Esophagus muscularis mucosa (tissue), 3 donors: ENCODE measurements at regions not wholly inside any gene's neighbourhood (a gene's known extent, or its start where the extent isn't known, plus 50 kb on each side); places are given as distances from the start of the nearest gene placed in this dataset.

Source experiments
- POLR2A ChIP-seq: fragments of 450-650 bp; IDR thresholded peaks from one replicate; pipeline ENCODE4 v1.6.1; 2017; ENCODE audit warnings: antibody characterized with exemption, moderate library complexity, mild to moderate bottlenecking, low read depth
- TF ChIP-seq, protein P1 (sequence below), 3 experiments: fragments of 200-600 bp in 2 of 3; fragments of 450-650 bp in 1 of 3; sonication (generic) in 2 of 3; IDR thresholded peaks; one replicate each; pipeline ENCODE4 v1.5.1; 2017 to 2019; ENCODE audit warnings: antibody characterized with exemption in 3 of 3, mild to moderate bottlenecking in 2 of 3, moderate library complexity in 1 of 3

DNA sequence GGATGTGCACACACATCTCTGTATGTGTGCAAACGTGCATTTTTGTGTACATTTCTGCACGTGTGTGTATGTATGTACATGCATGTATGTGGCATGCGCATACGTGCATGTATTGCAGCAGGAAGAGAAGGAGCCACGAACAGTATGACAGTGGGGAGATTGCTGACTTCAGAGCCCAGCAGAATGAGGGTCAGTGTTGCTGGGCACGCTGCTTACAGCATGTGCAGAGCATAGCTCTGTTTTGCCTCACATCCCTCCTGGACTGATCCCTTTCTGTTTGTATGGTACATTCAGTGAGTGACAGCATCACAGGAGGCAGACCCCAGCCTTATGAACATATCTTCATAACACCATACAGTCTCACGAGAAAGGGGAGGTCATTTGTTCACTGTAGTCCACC lies 934.0 kb upstream of the EEF2KMT start:
- TF ChIP-seq POLR2A = no peak
- TF ChIP-seq, protein P1, sequence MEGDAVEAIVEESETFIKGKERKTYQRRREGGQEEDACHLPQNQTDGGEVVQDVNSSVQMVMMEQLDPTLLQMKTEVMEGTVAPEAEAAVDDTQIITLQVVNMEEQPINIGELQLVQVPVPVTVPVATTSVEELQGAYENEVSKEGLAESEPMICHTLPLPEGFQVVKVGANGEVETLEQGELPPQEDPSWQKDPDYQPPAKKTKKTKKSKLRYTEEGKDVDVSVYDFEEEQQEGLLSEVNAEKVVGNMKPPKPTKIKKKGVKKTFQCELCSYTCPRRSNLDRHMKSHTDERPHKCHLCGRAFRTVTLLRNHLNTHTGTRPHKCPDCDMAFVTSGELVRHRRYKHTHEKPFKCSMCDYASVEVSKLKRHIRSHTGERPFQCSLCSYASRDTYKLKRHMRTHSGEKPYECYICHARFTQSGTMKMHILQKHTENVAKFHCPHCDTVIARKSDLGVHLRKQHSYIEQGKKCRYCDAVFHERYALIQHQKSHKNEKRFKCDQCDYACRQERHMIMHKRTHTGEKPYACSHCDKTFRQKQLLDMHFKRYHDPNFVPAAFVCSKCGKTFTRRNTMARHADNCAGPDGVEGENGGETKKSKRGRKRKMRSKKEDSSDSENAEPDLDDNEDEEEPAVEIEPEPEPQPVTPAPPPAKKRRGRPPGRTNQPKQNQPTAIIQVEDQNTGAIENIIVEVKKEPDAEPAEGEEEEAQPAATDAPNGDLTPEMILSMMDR (IDR thresholded peaks at IDR 0.05) = no peak
